ENCODE measurements at regions not wholly inside any gene's neighbourhood (a gene's known extent, or its start where the extent isn't known, plus 50 kb on each side); places are given as distances from the start of the nearest gene placed in this dataset.
A peak's percentile ranks its signal among the peaks of the same experiment; 100 is the strongest.

DNA sequence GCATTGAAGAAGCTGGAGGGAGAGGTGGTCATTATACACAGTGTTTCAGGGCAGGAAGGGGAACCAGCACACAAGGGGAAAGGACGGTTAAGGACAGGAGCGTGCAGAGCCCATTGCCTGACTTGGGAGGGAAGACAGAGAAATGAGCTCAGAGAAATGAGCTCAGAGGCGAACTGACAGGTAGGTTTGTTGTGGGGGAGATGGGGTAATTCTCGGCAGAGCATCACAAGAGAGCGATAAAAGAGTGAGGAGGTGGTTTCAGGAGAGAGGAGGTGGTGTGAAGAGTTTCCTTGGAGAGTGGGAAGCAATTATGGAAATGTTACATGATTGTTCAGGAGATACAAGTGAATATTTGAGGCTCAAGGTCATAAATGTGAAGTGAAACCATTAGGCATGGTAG is 61.0 kb downstream of the MRGPRX1 start:
- DNase-seq = no peak

GRCh38 chr11:18865951-18866350 is 73.3 kb downstream of the MRGPRX1 start:
- DNase-seq = no peak

DNA sequence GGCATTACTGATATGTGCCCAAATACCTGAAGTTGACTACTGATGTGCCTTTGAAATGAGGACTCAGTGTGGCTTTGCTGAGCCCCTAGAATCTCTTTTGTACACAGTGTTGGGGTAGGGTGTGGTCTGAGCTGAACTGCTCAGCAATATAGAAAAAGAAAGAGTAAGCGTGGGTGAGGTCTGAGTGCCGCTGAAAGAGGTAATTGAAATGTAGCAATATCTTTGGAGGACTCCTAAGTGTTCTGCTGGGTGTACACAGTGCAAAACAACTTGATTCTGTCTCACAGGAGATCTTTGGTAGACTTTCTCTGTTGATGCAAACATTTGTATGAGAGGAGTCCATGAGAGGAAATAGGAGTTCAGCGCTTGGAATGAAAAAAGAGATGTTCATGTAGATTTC is 73.7 kb upstream of the PTPN5 start:
- DNase-seq = no peak

- DNase-seq = peak in 1 of 2 donors; percentile 5
These were observed 61.6 kb upstream of the PTPN5 start for GRCh38 chr11:18853086-18853720.

DNA sequence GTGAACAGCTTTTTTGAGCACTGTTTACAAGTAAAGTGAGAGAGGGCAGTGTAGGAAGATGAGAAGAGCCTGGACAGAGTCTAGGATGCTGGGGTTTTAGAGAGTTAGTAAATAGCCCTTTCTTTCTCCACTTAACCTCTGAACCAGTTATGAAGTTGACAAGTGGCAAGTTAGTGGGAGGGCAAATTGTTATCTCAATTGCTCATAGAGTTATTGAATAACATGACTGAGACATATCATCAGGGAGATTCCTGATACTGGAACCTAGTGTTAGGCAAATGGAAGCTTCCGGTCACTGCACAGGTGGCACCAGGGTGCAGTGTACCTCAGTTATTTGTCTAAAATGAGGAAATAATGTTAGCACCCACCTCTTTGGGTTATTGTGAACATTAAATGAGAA is 57.8 kb upstream of the PTPN5 start:
- no peak for DNase-seq

DNA sequence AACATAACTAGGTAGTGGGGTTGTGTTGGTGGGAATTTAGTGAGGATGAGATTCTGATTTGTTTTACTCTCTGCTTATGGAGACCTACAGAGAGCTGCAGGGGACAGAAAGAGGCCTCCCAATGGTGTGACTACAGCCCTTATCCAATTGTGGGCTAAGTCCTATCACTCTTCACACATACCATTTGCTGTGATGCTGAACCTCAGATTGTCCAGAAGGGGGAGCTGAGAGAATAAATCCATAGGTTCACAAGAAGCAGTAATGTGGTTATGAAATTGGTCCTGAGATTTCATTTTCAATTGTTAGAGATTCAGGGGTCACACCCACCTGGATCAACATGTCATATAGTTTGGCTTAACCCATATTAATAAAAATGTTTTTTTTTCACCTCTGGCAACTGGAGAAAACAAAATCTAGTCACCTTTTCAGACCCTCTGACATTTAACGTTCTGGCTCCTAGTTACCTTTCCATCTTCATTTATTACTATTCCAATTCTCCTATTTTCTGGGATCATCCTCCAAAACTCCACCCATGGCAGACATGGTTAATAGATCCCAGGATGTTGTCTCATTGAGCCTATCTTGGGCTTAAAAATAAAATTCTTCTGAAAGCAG is 53.3 kb upstream of the PTPN5 start:
- peak in 1 of 2 donors; percentile 16 for DNase-seq
